GM19238 (cell line): ENCODE measurements at regions not wholly inside any gene's neighbourhood (a gene's known extent, or its start where the extent isn't known, plus 50 kb on each side); places are given as distances from the start of the nearest gene placed in this dataset.

Experiments
- DNase-seq: peaks from one replicate; pipeline ENCODE4 v3.0.0; 2011; ENCODE audit warnings: low spot score; ENCODE audit not compliant: insufficient read length

DNA sequence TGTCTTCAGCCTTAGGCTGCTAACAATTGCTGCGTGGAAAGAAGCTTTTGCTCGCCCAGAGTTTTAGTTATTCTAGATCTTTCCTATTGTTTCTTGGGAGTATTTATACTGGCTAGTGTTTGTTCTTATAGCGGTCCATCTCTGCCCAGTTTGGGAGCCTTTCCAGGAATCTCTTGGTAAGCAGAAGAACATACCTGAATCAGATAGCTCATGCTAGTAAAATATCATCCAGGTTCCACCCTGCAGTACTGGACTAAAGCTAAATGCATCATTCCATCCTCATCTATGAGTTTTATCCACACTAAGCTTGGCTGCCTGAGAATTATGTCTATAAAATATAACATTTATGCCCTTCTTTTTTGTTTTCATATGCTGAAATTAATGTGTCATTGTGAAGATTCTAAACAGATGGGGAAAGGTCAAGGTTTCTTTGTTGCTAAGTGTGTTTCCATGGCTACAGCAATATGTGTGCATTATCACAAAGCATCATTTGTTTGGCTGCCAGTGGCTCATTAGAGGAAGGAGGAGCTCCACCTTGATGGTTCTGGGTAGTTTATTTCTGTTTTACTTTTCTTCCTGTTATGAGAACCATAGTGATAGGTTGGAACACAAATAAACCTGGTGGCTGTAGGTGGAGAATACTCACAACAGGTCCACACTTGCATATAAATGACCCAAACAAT, 182.8 kb downstream of the PIK3C3 start:
- no peak for DNase-seq

DNA sequence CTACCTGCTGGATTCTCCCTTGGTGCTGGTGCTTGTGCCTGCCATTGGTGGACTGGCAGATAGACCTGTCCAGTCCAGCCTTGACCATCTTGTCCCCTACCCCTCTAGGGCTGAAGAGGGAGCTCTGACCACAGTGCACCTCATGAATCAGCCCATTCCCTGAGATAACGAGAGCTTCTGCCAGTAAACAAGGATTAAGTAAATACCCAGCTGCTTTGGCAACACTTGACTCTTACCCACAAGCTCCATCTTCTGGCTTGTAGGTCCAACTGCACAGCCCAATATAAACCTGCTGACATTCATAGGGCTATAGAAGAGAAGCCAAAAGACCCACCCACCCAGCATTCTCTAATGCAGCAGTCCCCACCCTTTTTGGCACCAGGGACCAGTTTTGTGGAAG, 186.4 kb downstream of the PIK3C3 start:
- no peak for DNase-seq

GRCh38 chr18:42155024-42155423, 200.0 kb downstream of the PIK3C3 start:
- no peak for DNase-seq

GRCh38 chr18:42156281-42156680, 201.2 kb downstream of the PIK3C3 start:
- DNase-seq, result no peak

- no peak for DNase-seq
These were observed 202.4 kb downstream of the PIK3C3 start for GRCh38 chr18:42157420-42157819.

DNA sequence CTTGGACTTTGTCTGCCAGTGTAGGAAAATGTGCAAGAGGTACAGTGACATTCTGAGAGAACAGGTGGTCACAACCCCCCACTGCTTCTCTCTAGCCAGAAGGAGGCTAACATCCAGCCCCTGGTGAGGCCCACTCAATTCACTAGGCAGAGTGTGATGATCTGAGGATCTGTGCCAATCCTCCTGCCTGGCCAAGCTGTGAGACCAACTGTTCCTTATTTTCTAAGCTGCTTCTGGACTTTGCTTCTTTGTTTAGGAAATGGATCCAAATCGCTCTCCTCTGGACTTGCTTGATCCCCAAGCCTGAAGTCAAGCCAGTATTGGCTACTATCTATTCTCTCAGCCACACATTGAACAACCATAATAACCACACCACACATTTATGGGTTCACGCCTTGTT, 202.8 kb downstream of the PIK3C3 start:
- no peak for DNase-seq

DNA sequence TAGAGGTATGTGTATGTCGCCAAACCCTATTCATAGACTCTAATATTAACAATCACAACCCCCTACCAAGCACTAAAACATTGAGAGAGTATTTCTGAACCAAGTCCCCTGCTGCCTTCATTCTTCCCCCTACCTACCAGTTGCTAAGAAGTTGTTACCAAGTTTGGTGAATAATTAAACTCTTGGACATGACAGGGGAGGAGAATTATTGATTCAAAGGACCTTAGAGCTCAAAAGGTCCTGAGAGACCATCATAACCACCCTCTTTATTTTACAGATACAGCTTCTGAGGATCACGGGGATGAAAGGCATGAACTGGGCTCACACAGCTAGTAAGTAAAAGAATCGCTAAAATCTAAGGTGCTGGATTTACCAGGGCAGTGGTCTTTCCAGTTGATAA, 204.1 kb downstream of the PIK3C3 start:
- DNase-seq, result no peak

GRCh38 chr18:42163321-42163720, 208.3 kb downstream of the PIK3C3 start:
- no peak for DNase-seq

- no peak for DNase-seq
These were observed 209.5 kb downstream of the PIK3C3 start for GRCh38 chr18:42164556-42164955.

- DNase-seq, result no peak
These were observed 211.0 kb downstream of the PIK3C3 start for GRCh38 chr18:42165922-42166513.

GRCh38 chr18:42168487-42168886, 213.5 kb downstream of the PIK3C3 start:
- DNase-seq, result no peak

GRCh38 chr18:42168907-42169306, 213.9 kb downstream of the PIK3C3 start:
- no peak for DNase-seq

DNA sequence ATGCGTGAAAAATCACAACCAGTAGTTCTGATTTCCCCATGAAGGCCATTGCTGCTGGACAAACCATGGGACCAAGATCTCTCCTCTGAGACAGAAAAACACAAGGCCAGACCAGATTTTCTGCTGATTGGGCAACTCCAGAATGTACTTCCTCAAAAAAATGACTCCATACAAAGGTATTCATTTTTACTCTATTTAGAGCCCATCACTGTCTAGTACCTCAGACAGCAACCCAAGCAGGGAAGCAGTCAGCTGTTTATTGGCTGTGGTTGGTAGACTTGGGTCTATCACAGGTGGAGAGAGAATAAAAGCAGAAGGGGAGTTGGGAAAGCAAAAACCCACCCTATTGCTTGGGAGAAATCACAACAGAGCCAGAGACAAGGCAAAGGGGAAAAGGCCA, 219.9 kb downstream of the PIK3C3 start:
- DNase-seq, result no peak

GRCh38 chr18:42176599-42176998, 221.6 kb downstream of the PIK3C3 start:
- DNase-seq, result no peak

DNA sequence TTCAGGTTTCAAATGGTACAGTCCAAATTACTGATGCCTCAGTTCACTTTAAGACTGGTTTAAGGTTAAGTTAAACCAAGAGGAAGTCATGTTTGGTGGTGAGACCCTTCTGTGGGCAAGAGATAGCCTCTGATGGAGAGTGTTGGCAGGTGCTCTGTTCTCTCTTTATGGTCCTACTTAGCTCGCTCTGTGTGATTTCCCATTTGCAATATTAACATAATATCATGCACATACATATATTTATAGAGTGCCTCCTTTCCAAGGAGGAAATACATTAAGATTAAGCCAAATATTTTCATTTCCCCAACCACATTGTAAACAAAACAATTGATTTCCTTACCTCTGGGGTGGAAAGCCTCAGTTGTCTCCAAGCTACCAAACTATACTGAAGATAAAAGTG, 222.4 kb downstream of the PIK3C3 start:
- DNase-seq, result no peak

DNA sequence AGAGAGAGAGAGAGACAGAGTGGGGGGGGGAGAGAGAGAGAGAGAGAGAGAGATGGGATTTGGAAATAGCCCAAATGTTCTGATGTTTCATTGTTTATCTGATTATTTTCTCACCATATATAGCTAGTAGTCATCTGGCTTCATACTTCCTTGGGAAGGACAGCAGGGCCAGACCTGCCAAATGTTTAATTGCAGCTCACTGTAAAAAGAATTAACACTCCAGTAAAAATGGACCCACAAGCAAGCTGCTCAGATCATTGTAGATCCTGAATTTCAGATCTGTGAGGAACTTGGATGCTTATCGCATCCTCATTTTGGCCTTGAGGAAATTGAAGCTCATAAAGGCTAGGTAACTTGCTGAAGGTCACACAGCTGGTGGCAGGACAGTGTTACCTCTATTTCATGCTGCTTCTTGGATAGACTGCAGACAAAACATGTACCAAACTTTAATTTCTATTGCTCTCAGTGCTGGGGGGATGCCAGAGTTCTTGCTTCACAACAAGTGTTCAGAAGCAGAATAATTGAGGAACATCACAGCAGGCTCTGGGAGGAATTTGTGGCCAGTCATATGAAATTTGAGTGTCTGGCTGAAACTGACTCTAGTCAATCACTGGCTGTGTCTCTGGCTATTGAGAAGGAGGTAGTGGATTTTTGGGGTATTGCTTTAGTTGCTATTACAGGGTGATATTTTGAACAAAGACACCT, 223.5 kb downstream of the PIK3C3 start:
- no peak for DNase-seq

GRCh38 chr18:42179542-42180121, 224.6 kb downstream of the PIK3C3 start:
- DNase-seq, result no peak

DNA sequence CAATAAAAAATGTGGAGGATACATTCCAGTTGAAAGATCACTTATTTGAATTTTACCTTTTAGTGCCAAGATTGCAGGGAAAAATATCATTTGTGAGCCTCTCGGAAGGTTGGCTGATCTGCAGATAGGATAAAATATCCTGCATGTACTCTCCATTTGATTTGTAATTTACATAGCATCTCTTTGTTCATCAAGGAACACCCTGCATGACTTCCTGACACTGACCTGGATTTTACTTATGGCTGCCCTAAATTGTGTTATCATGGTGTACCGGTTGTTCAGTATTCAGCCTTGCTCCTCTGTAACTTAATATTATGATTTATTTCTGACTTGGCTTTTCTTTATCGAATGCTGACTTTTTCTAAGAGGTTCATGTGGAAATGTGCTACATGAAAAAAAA, 226.4 kb downstream of the PIK3C3 start:
- no peak for DNase-seq

GRCh38 chr18:42182728-42183700, 228.0 kb downstream of the PIK3C3 start:
- no peak for DNase-seq

- DNase-seq, result no peak
These were observed 228.7 kb downstream of the PIK3C3 start for GRCh38 chr18:42183746-42184145.
